HG02610 (cell line): ENCODE measurements at regions not wholly inside any gene's neighbourhood (a gene's known extent, or its start where the extent isn't known, plus 50 kb on each side); places are given as distances from the start of the nearest gene placed in this dataset.

ENCODE experiments used
- ATAC-seq: cut with Tn5 transposase; IDR thresholded peaks from one replicate; pipeline ENCODE4 v1.9.1; 2021; ENCODE audit warnings: mild to moderate bottlenecking, moderate library complexity; ENCODE audit not compliant: unreplicated experiment

- no peak for ATAC-seq
These were observed 1530.6 kb downstream of the PLA2G4A start for GRCh38 chr1:188359315-188359714.

- ATAC-seq, result no peak
These were observed 1535.2 kb downstream of the PLA2G4A start for GRCh38 chr1:188363943-188364342.

- no peak for ATAC-seq
These were observed 1536.2 kb downstream of the PLA2G4A start for GRCh38 chr1:188364927-188365449.

GRCh38 chr1:188365874-188366273 is 1537.1 kb downstream of the PLA2G4A start:
- ATAC-seq, result no peak

- no peak for ATAC-seq
These were observed 1538.9 kb downstream of the PLA2G4A start for GRCh38 chr1:188367661-188368060.

GRCh38 chr1:188371295-188371806 is 1542.6 kb downstream of the PLA2G4A start:
- ATAC-seq, result no peak

GRCh38 chr1:188372821-188373220 is 1544.1 kb downstream of the PLA2G4A start:
- ATAC-seq, result no peak

GRCh38 chr1:188382851-188383250 is 1554.1 kb downstream of the PLA2G4A start:
- no peak for ATAC-seq

GRCh38 chr1:188386161-188386560 is 1557.4 kb downstream of the PLA2G4A start:
- ATAC-seq, result no peak

GRCh38 chr1:188386666-188387065 is 1557.9 kb downstream of the PLA2G4A start:
- no peak for ATAC-seq

- no peak for ATAC-seq
These were observed 1565.9 kb downstream of the PLA2G4A start for GRCh38 chr1:188394677-188395076.

- ATAC-seq, result no peak
These were observed 1568.8 kb downstream of the PLA2G4A start for GRCh38 chr1:188397521-188397920.

- no peak for ATAC-seq
These were observed 1574.2 kb downstream of the PLA2G4A start for GRCh38 chr1:188402986-188403385.

- no peak for ATAC-seq
These were observed 1577.9 kb downstream of the PLA2G4A start for GRCh38 chr1:188406636-188407035.

- no peak for ATAC-seq
These were observed 1591.4 kb downstream of the PLA2G4A start for GRCh38 chr1:188420177-188420576.

- ATAC-seq, result no peak
These were observed 1594.3 kb downstream of the PLA2G4A start for GRCh38 chr1:188423073-188423472.

GRCh38 chr1:188424176-188424575 is 1595.4 kb downstream of the PLA2G4A start:
- no peak for ATAC-seq

GRCh38 chr1:188425687-188426086 is 1596.9 kb downstream of the PLA2G4A start:
- no peak for ATAC-seq

- no peak for ATAC-seq
These were observed 1597.8 kb downstream of the PLA2G4A start for GRCh38 chr1:188426561-188426960.

GRCh38 chr1:188427642-188428041 is 1598.9 kb downstream of the PLA2G4A start:
- ATAC-seq, result no peak

GRCh38 chr1:188429386-188429785 is 1600.6 kb downstream of the PLA2G4A start:
- no peak for ATAC-seq

GRCh38 chr1:188432427-188432826 is 1603.7 kb downstream of the PLA2G4A start:
- no peak for ATAC-seq

GRCh38 chr1:188433425-188433824 is 1604.7 kb downstream of the PLA2G4A start:
- no peak for ATAC-seq
